ENCODE measurements at regions not wholly inside any gene's neighbourhood (a gene's known extent, or its start where the extent isn't known, plus 50 kb on each side); places are given as distances from the start of the nearest gene placed in this dataset.

DNA sequence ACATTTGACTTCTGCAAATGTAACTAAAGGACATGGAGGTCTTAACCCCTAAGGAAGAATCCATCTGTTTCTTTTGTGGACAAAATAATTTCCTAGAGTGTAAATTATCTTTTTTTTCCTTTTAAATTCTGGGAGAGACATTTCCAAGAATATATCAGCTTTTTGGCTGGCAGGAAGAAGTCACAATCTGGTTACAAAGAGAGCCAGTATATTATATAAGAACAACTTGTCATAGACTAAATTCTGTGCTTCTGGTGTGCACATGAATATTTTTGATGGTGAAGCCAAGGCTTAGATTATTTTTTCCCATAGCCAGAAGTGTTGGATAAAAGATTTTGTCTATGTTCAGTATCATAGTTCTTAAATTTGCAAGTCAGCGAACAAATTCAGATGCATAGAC is 500.6 kb downstream of the XIRP2 start:
- TF ChIP-seq, protein P1, sequence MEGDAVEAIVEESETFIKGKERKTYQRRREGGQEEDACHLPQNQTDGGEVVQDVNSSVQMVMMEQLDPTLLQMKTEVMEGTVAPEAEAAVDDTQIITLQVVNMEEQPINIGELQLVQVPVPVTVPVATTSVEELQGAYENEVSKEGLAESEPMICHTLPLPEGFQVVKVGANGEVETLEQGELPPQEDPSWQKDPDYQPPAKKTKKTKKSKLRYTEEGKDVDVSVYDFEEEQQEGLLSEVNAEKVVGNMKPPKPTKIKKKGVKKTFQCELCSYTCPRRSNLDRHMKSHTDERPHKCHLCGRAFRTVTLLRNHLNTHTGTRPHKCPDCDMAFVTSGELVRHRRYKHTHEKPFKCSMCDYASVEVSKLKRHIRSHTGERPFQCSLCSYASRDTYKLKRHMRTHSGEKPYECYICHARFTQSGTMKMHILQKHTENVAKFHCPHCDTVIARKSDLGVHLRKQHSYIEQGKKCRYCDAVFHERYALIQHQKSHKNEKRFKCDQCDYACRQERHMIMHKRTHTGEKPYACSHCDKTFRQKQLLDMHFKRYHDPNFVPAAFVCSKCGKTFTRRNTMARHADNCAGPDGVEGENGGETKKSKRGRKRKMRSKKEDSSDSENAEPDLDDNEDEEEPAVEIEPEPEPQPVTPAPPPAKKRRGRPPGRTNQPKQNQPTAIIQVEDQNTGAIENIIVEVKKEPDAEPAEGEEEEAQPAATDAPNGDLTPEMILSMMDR (conservative IDR thresholded peaks at IDR 0.05; ENCODE audit: low read depth, low read length), result no peak
- no peak overlapping the region for H3K4me3 ChIP-seq (ENCODE audit: low read length)

GRCh38 chr2:167388497-167388896 is 500.2 kb downstream of the XIRP2 start:
- no peak overlapping the region for H3K4me3 ChIP-seq (ENCODE audit: low read length)
- no peak for DNase-seq (ENCODE audit: low read depth)
- TF ChIP-seq, protein P1 (conservative IDR thresholded peaks at IDR 0.05; ENCODE audit: low read depth, low read length), result no peak

More for the DNA sequence above, 500.6 kb downstream of the XIRP2 start:
- no peak for DNase-seq (ENCODE audit: low read depth)

- no peak for DNase-seq (ENCODE audit: low read depth)
- no peak overlapping the region for H3K4me3 ChIP-seq (ENCODE audit: low read length)
- TF ChIP-seq, protein P1 (conservative IDR thresholded peaks at IDR 0.05; ENCODE audit: low read depth, low read length), result no peak
Measured at GRCh38 chr2:167386694-167387093, 498.4 kb downstream of the XIRP2 start.

DNA sequence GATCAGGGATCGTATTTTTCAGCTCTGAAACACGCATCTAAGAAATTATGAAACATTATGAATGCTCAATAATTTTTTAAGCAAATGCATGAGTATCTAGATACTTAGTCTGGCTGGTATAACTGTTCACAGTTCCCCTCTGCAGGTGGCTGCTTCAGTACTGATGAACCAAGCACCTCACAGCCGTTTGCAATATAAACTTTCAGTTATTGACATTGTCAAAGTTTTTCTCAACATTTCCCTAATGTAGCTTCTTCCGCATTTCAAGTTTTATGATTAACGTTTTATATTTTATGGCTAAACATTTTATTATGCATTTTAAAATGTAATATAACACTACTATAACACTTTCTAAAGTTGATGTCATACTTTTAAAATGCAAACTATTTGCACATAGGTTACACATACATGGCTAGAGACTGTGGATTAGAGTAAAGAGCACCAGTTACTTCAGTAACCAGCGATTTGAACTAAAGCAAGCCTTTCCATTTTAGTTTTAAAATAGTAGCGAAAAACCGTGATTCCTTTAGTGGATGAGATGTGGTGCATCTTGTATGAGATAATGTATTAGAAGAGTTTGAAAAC is 495.4 kb downstream of the XIRP2 start:
- H3K4me3 ChIP-seq (ENCODE audit: low read length), result no peak overlapping the region
- TF ChIP-seq, protein P1 (conservative IDR thresholded peaks at IDR 0.05; ENCODE audit: low read depth, low read length), result no peak
- DNase-seq (ENCODE audit: low read depth), result no peak

DNA sequence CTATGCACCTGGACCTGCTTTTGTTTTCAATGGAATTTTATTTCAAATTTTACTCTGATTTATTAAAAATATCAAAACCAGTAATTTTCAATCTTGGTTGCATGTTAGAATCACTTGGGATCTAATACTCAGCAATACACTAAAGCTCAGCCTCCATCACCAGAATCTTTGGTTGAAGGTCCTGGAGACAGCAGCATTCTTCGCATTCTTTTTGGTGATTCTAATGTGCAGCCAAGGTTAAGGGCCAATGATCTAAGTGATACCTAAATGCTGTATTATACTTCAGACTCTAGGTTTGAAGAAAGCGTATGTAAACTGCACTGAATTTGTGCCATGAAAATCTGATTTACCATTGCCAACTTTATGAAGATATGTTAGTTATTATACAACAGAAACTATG is 493.1 kb downstream of the XIRP2 start:
- H3K4me3 ChIP-seq (ENCODE audit: low read length), result no peak overlapping the region
- no peak for DNase-seq (ENCODE audit: low read depth)
- TF ChIP-seq, protein P1 (conservative IDR thresholded peaks at IDR 0.05; ENCODE audit: low read depth, low read length), result no peak

DNA sequence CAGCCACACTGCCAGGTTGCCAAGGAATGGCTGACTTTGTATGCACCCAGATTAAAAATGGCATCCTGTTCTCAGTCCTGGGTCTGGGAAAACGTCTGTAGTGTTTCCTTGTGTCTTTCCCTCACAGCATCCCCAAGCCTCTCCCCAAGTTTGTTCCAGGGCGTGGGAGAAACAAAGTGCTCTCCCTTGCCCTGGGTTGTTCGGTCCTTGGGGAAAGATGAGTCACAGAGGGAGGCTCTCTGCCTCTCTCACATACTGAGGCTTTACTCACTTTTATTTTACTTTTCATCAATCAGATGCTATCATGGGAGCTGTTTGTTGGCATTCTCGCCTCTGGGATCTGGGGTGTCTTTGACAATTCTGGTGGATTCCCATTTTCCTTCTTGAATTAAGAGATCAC is 492.3 kb downstream of the XIRP2 start:
- TF ChIP-seq, protein P1 (conservative IDR thresholded peaks at IDR 0.05; ENCODE audit: low read depth, low read length), result no peak
- H3K4me3 ChIP-seq (ENCODE audit: low read length), result no peak overlapping the region
- no peak for DNase-seq (ENCODE audit: low read depth)

- no peak overlapping the region for H3K4me3 ChIP-seq (ENCODE audit: low read length)
- TF ChIP-seq, protein P1 (conservative IDR thresholded peaks at IDR 0.05; ENCODE audit: low read depth, low read length), result no peak
- no peak for DNase-seq (ENCODE audit: low read depth)
Measured at GRCh38 chr2:167380094-167380493, 491.8 kb downstream of the XIRP2 start.
